HCT116 (cell line): ENCODE measurements at regions not wholly inside any gene's neighbourhood (a gene's known extent, or its start where the extent isn't known, plus 50 kb on each side); places are given as distances from the start of the nearest gene placed in this dataset.

Source experiments
- ATAC-seq: fragments of 200-7000 bp; cut with Tn5 transposase; 2 replicates; pipeline ENCODE4 v1.9.1; 2020; ENCODE audit warnings: mild to moderate bottlenecking, moderate library complexity
- BruUV-seq: library from RNA; stranded (reverse); fragments of 400-500 nt; replicated peaks from 2 replicates; lab custom pipeline; 2021; lab: Mats Ljungman, UMichigan
- CTCF ChIA-PET: fragments of 300-600 bp; sonication (Branson Sonifier 250); formaldehyde crosslinking; loops from one replicate; lab custom pipeline; 2021; ENCODE audit warnings: antibody characterized with exemption; lab: Charles Lee
- POLR2A ChIA-PET: fragments of 300-600, 350-600 bp; sonication (Branson Sonifier 250); formaldehyde crosslinking; loops from one replicate; lab custom pipeline; 2021; ENCODE audit warnings: antibody characterized with exemption; lab: Charles Lee
- RAD21 ChIA-PET, 2 experiments: fragments of 300-600 bp; sonication (Branson Sonifier 250); formaldehyde crosslinking; loops; one replicate each; lab custom pipeline; 2023; ENCODE audit warnings: low total read pairs in 2 of 2; ENCODE audit not compliant: uncharacterized antibody in 2 of 2, unreplicated experiment in 2 of 2, low non-redundant PET in 1 of 2; lab: Charles Lee
- DNase-seq: peaks from one replicate; pipeline ENCODE4 v3.0.0-alpha.2; 2010; ENCODE audit warnings: low read depth, low spot score
- H2AFZ ChIP-seq: fragments of 200-600 bp; shearing (Covaris generic), sonication (generic); 2 replicates; pipeline ENCODE4 v1.6.1; 2017; ENCODE audit warnings: low read depth, mixed run types, mixed read lengths, antibody characterized with exemption, low read length; ENCODE audit not compliant: poor library complexity, severe bottlenecking
- H3K27ac ChIP-seq: 2 replicates; pipeline ENCODE4 v1.5.1; 2012; ENCODE audit warnings: low read depth, low read length
- H3K27me3 ChIP-seq: fragments of 200-600 bp; sonication (generic); 2 replicates; pipeline ENCODE4 v1.6.1; 2016; ENCODE audit warnings: mixed run types, low read length, mixed read lengths; ENCODE audit not compliant: insufficient read depth
- H3K36me3 ChIP-seq, 2 experiments: fragments of 200-500 bp in 1 of 2; fragments of 200-600 bp in 1 of 2; sonication (Bioruptor generic) in 1 of 2; sonication (generic) in 1 of 2; 2 replicates each; pipeline versions ENCODE4 v1.5.1 to v1.6.1; 2014 to 2016; ENCODE audit warnings: low read length in 2 of 2, inconsistent platforms in 1 of 2, mixed read lengths in 1 of 2, mixed run types in 1 of 2; ENCODE audit not compliant: insufficient read depth in 2 of 2, control insufficient read depth in 1 of 2
- H3K4me1 ChIP-seq, 2 experiments: fragments of 200-600 bp in 1 of 2; sonication (generic) in 1 of 2; 2 replicates each; pipeline versions ENCODE4 v1.5.1 to v1.6.1; 2012 to 2017; ENCODE audit warnings: low read length in 2 of 2, inconsistent platforms in 1 of 2, mild to moderate bottlenecking in 1 of 2, mixed read lengths in 1 of 2, mixed run types in 1 of 2, moderate library complexity in 1 of 2; ENCODE audit not compliant: insufficient read depth in 2 of 2, control insufficient read depth in 1 of 2
- H3K4me2 ChIP-seq: fragments of 200-600 bp; sonication (generic); 2 replicates; pipeline ENCODE4 v1.6.1; 2017; ENCODE audit warnings: mixed run types, low read length, mixed read lengths
- H3K4me3 ChIP-seq, 2 experiments: fragments of 200-600 bp in 1 of 2; sonication (generic) in 1 of 2; replicated peaks in 1 of 2; 2 replicates each; pipeline ENCODE4 v1.5.1; 2011 to 2016; ENCODE audit warnings: low read length in 2 of 2, control low read depth in 1 of 2, low read depth in 1 of 2, mild to moderate bottlenecking in 1 of 2, mixed read lengths in 1 of 2, mixed run types in 1 of 2
- H3K79me2 ChIP-seq: fragments of 200-600 bp; sonication (generic); 2 replicates; pipeline ENCODE4 v1.6.1; 2017; ENCODE audit warnings: mild to moderate bottlenecking, mixed run types, low read length, moderate library complexity, mixed read lengths; ENCODE audit not compliant: insufficient read depth
- H3K9ac ChIP-seq: fragments of 200-600 bp; sonication (generic); 2 replicates; pipeline ENCODE4 v1.6.1; 2016; ENCODE audit warnings: low read length, mixed read lengths
- H3K9me2 ChIP-seq: fragments of 200-600 bp; sonication (generic), shearing (Covaris generic); 2 replicates; pipeline ENCODE4 v1.6.1; 2017; ENCODE audit warnings: mixed run types, mild to moderate bottlenecking, moderate library complexity; ENCODE audit not compliant: insufficient read depth
- H3K9me3 ChIP-seq, 2 experiments: fragments of 200-500 bp in 1 of 2; fragments of 200-600 bp in 1 of 2; sonication (Bioruptor generic) in 1 of 2; sonication (generic) in 1 of 2; 2 replicates each; pipeline ENCODE4 v1.6.1; 2014 to 2017; ENCODE audit warnings: low read length in 2 of 2, mixed read lengths in 2 of 2, inconsistent platforms in 1 of 2, low read depth in 1 of 2, mild to moderate bottlenecking in 1 of 2, mixed run types in 1 of 2, moderate library complexity in 1 of 2; ENCODE audit not compliant: control insufficient read depth in 1 of 2, insufficient read depth in 1 of 2
- H4K20me1 ChIP-seq: fragments of 200-600 bp; sonication (generic), shearing (Covaris generic); 2 replicates; pipeline ENCODE4 v1.6.1; 2017; ENCODE audit warnings: mixed run types, mild to moderate bottlenecking, moderate library complexity; ENCODE audit not compliant: insufficient read depth
- CBX3 ChIP-seq: IDR thresholded peaks from 2 replicates; pipeline ENCODE4 v1.6.1; 2012; ENCODE audit warnings: low read depth
- EGR1 ChIP-seq: IDR thresholded peaks from 2 replicates; pipeline ENCODE4 v1.6.1; 2012; ENCODE audit warnings: low read depth
- ELF1 ChIP-seq: IDR thresholded peaks from 2 replicates; pipeline ENCODE4 v1.6.1; 2012; ENCODE audit warnings: low read depth, borderline replicate concordance
- EZH2 ChIP-seq: fragments of 200-600 bp; sonication (generic); IDR thresholded peaks from 2 replicates; pipeline ENCODE4 v1.6.1; 2017; ENCODE audit warnings: antibody characterized with exemption, mixed run types
- JUND ChIP-seq: IDR thresholded peaks from 2 replicates; pipeline ENCODE4 v1.6.1; 2012
- POLR2A ChIP-seq: IDR thresholded peaks from 2 replicates; pipeline ENCODE4 v1.7.0; 2011; ENCODE audit warnings: borderline replicate concordance; ENCODE audit not compliant: insufficient read depth, insufficient read length; ENCODE audit errors: extremely low read depth
- RAD21 ChIP-seq: IDR thresholded peaks from 2 replicates; pipeline ENCODE4 v1.6.1; 2012; ENCODE audit warnings: low read depth, mild to moderate bottlenecking
- REST ChIP-seq: IDR thresholded peaks from 2 replicates; pipeline ENCODE4 v1.6.1; 2012; ENCODE audit warnings: low read depth
- SP1 ChIP-seq: IDR thresholded peaks from 2 replicates; pipeline ENCODE4 v1.6.1; 2012; ENCODE audit warnings: low read depth
- SRF ChIP-seq: IDR thresholded peaks from 2 replicates; pipeline ENCODE4 v1.6.1; 2012; ENCODE audit warnings: low read depth
- TCF7L2 ChIP-seq: IDR thresholded peaks from 2 replicates; pipeline ENCODE4 v1.7.0; 2011; ENCODE audit warnings: borderline replicate concordance, inconsistent platforms; ENCODE audit not compliant: insufficient read depth, insufficient read length; ENCODE audit errors: extremely low read depth
- YY1 ChIP-seq: IDR thresholded peaks from 2 replicates; pipeline ENCODE4 v1.6.1; 2011; ENCODE audit warnings: low read length, low read depth, moderate library complexity, mild to moderate bottlenecking; ENCODE audit not compliant: insufficient replicate concordance; ENCODE audit errors: extremely low read depth
- intact Hi-C: fragments of 100-400 bp; cut with micrococcal nuclease; formaldehyde crosslinking; loops from 2 replicates; pipeline ENCODE4 v1.10.0; 2022
- TF ChIP-seq, protein P1 (sequence below): IDR thresholded peaks from 2 replicates; pipeline ENCODE4 v1.6.1; 2012

- TF ChIP-seq EGR1, result no peak
- TF ChIP-seq EZH2, result no peak
- no peak for TF ChIP-seq POLR2A
- no peak for TF ChIP-seq YY1
Measured at GRCh38 chr6:22147921-22148776, 148.7 kb downstream of the PRL start (continued).

GRCh38 chr6:22149096-22149495, 147.7 kb downstream of the PRL start:
- H3K9me2 ChIP-seq, result no peaks in the 10 kb centered on the region
- H3K36me3 ChIP-seq, result no peaks in the 10 kb centered on the region
- POLR2A ChIA-PET, result no interaction called here
- H3K27me3 ChIP-seq, result no peaks in the 10 kb centered on the region; the same call in 1 of the 2 replicates
- intact Hi-C loops, result no loop called here
- CTCF ChIA-PET, result no interaction called here
- H3K27ac ChIP-seq, result no peak overlapping the region
- no peaks in the 10 kb centered on the region for H4K20me1 ChIP-seq
- no peaks in the 10 kb centered on the region for H3K9me3 ChIP-seq
- TF ChIP-seq EGR1, result no peak
- no peak overlapping the region for H3K4me2 ChIP-seq
- no TSS peak for BruUV-seq
- no peak overlapping the region for H2AFZ ChIP-seq
- H3K79me2 ChIP-seq, result no peaks in the 10 kb centered on the region
- no peak for DNase-seq
- H3K9ac ChIP-seq, result no peak overlapping the region
- H3K4me3 ChIP-seq, result no peak overlapping the region
- RAD21 ChIA-PET, result no interaction called here
- ATAC-seq, result no peak
- no peaks in the 10 kb centered on the region for H3K4me1 ChIP-seq

- Histone ChIP-seq H4K20me1 (no peaks in the 10 kb centered on the region), H3K4me3 (no peak overlapping the region), H3K27ac (no peak overlapping the region), H3K9me2 (no peaks in the 10 kb centered on the region), H3K4me1 (no peaks in the 10 kb centered on the region), H3K9me3 (no peaks in the 10 kb centered on the region), H3K9ac (no peak overlapping the region), H3K4me2 (no peak overlapping the region), H3K79me2 (no peaks in the 10 kb centered on the region), H3K27me3 (no peaks in the 10 kb centered on the region; the same call in 1 of the 2 replicates), H2AFZ (no peak overlapping the region), H3K36me3 (no peaks in the 10 kb centered on the region)
- no peak for DNase-seq
- ChIA-PET RAD21 (no interaction called here), POLR2A (no interaction called here), CTCF (no interaction called here)
- intact Hi-C loops, result no loop called here
- no TSS peak for BruUV-seq
- no peak for ATAC-seq
- TF ChIP-seq POLR2A (no peak), REST (no peak), EZH2 (no peak), SRF (no peak), SP1 (no peak), TCF7L2 (no peak), CBX3 (no peak), RAD21 (no peak), ELF1 (no peak), JUND (no peak)
- TF ChIP-seq, protein P1, sequence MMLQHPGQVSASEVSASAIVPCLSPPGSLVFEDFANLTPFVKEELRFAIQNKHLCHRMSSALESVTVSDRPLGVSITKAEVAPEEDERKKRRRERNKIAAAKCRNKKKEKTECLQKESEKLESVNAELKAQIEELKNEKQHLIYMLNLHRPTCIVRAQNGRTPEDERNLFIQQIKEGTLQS, result no peak
Measured at GRCh38 chr6:22149501-22150367, 147.1 kb downstream of the PRL start.
